Epidermal melanocyte (primary cell): ENCODE measurements at regions not wholly inside any gene's neighbourhood (a gene's known extent, or its start where the extent isn't known, plus 50 kb on each side); places are given as distances from the start of the nearest gene placed in this dataset.
"Not testable (repeated sequence)": the region's sequence is repeated elsewhere in the genome, so short reads cannot be mapped to it uniquely, and the experiment has no call there.

Experiments used
- DNase-seq: peaks from one replicate; pipeline ENCODE4 v3.0.0; 2011; ENCODE audit warnings: low spot score; ENCODE audit not compliant: insufficient read length

GRCh38 chr1:234960722-234961455, 167.7 kb downstream of the TOMM20 start:
- DNase-seq: no peak

GRCh38 chr1:234958706-234959657, 169.7 kb downstream of the TOMM20 start:
- no peak for DNase-seq

GRCh38 chr1:234958066-234958705, 170.5 kb downstream of the TOMM20 start:
- DNase-seq: no peak

GRCh38 chr1:234957330-234958065, 171.1 kb downstream of the TOMM20 start:
- no peak for DNase-seq

- DNase-seq: no peak
Observed at GRCh38 chr1:234956821-234957329, 171.8 kb downstream of the TOMM20 start.

- no peak for DNase-seq
Observed at GRCh38 chr1:234955107-234955731, 173.4 kb downstream of the TOMM20 start.

- DNase-seq: no peak
Observed at GRCh38 chr1:234954613-234955012, 174.0 kb downstream of the TOMM20 start.

- no peak for DNase-seq
Observed at GRCh38 chr1:234953655-234954405, 174.8 kb downstream of the TOMM20 start.

- DNase-seq: no peak
Observed at GRCh38 chr1:234950598-234950997, 178.0 kb downstream of the TOMM20 start.

GRCh38 chr1:234949528-234949927, 179.1 kb downstream of the TOMM20 start:
- not testable (repeated sequence) for DNase-seq

GRCh38 chr1:234944439-234945344, 183.9 kb downstream of the TOMM20 start:
- no peak for DNase-seq

- no peak for DNase-seq
Observed at GRCh38 chr1:234943836-234944402, 184.7 kb downstream of the TOMM20 start.

- DNase-seq: no peak
Observed at GRCh38 chr1:234942879-234943506, 185.6 kb downstream of the TOMM20 start.

- no peak for DNase-seq
Observed at GRCh38 chr1:234942012-234942332, 186.7 kb downstream of the TOMM20 start.

- DNase-seq: no peak
Observed at GRCh38 chr1:234941321-234942011, 187.2 kb downstream of the TOMM20 start.

- DNase-seq: no peak
Observed at GRCh38 chr1:234940841-234941240, 187.8 kb downstream of the TOMM20 start.

- DNase-seq: no peak
Observed at GRCh38 chr1:234938924-234939323, 189.7 kb downstream of the TOMM20 start.
